Upper lobe of left lung (tissue), 6 donors: ENCODE measurements at regions not wholly inside any gene's neighbourhood (a gene's known extent, or its start where the extent isn't known, plus 50 kb on each side); places are given as distances from the start of the nearest gene placed in this dataset.

ENCODE experiments used
- ATAC-seq, 2 donors: fragments of 200-7000 bp; cut with Tn5 transposase; one replicate each; pipeline ENCODE4 v1.9.1; 2022; ENCODE audit warnings: mild to moderate bottlenecking in 2 of 2, moderate library complexity in 2 of 2; ENCODE audit not compliant: low FRiP score in 2 of 2
- DNase-seq, 2 donors: peaks; one replicate each; pipeline ENCODE4 v3.0.0-alpha.2; 2019 to 2020
- H3K27ac ChIP-seq, 4 donors: fragments of 200-600 bp; sonication (generic); one replicate each; pipeline ENCODE4 v1.5.1; 2016 to 2019
- H3K27me3 ChIP-seq, 4 donors: fragments of 200-600 bp; sonication (generic); one replicate each; pipeline ENCODE4 v1.5.1; 2017 to 2019
- H3K36me3 ChIP-seq, 4 donors: fragments of 200-600 bp; sonication (generic); one replicate each; pipeline ENCODE4 v1.5.1; 2016 to 2019
- H3K4me1 ChIP-seq, 4 donors: fragments of 200-600 bp; sonication (generic); one replicate each; pipeline ENCODE4 v1.5.1; 2018 to 2019
- H3K4me3 ChIP-seq, 4 donors: fragments of 200-600 bp; sonication (generic); one replicate each; pipeline ENCODE4 v1.5.1; 2017 to 2019; ENCODE audit warnings: mild to moderate bottlenecking in 2 of 4, moderate library complexity in 1 of 4
- H3K9me3 ChIP-seq, 4 donors: fragments of 200-600 bp; sonication (generic); one replicate each; pipeline ENCODE4 v1.5.1; 2018 to 2019
- EP300 ChIP-seq, 4 donors: sonication (generic); formaldehyde crosslinking; IDR thresholded peaks; one replicate each; pipeline ENCODE4 v1.5.1; 2017; ENCODE audit warnings: antibody characterized with exemption in 4 of 4, control low read depth in 2 of 4
- POLR2A ChIP-seq, 4 donors: fragments of 450-650 bp; IDR thresholded peaks; one replicate each; pipeline ENCODE4 v1.5.1; 2016 to 2017; ENCODE audit warnings: antibody characterized with exemption in 4 of 4, mild to moderate bottlenecking in 2 of 4
- POLR2AphosphoS5 ChIP-seq, 2 donors: sonication (generic); formaldehyde crosslinking; IDR thresholded peaks; one replicate each; pipeline ENCODE4 v1.5.1; 2017; ENCODE audit warnings: antibody characterized with exemption in 2 of 2
- WGBS, 2 donors: methylation state at CpG; one replicate each; pipeline ENCODE4 v1.1.5; 2017 to 2018; 5-methylcytosine and 5-hydroxymethylcytosine counted together
- TF ChIP-seq, protein P1 (sequence below), 6 experiments: fragments of 450-650 bp in 4 of 6; fragments of 200-600 bp in 2 of 6; sonication (generic) in 2 of 6; IDR thresholded peaks; one replicate each; pipeline ENCODE4 v1.5.1; 2016 to 2019; ENCODE audit warnings: antibody characterized with exemption in 6 of 6
- donor health status: DM: no; HTN: no; CAD: no; lungs with moderate emphysema.
- donor health status: DM: no; HTN: yes; CAD: no; lungs with severe emphysema.

DNA sequence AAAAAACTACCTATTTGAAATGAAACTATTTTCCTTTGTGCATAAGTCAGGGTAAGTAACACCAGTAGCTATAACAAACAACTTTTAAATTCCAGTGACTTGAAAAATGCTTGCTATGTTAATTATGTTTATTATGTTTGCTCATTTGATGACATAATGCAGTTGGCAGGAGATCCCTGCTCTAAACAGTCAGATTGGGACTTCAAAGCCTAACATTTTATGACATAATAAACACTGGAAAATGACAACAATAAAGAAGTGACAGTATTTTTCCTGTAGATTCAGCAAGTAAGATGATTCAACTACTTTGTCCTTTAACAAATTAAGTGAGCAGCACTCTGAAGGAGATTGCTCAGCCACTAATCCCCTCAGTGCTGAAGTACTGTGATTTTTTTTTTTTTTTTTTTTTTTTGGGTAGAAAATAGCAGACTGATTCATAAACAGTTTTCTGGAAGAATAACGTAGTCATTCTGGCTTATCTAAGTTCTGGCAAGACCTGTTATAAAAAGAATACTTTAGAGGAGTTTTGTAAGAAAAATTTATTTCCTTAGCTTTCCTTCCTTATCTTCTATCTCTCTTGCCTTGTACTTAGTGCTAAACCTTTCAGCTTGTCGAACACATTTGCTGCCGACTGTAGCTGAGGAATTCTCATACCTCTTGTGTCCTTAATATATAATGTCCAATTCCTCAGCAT is 207.2 kb downstream of the PTGER3 start:
- H3K36me3 ChIP-seq: no peaks in the 10 kb centered on the region
- H3K4me3 ChIP-seq: no peak overlapping the region
- 53 to 64% methylated on average over 3 of the region's 3 CpGs for WGBS, 2 donors
- no peaks in the 10 kb centered on the region for H3K27me3 ChIP-seq
- H3K9me3 ChIP-seq: no peaks in the 10 kb centered on the region
- DNase-seq (no peak), ATAC-seq (peak in 1 of 2 donors; percentile 19)
- TF ChIP-seq POLR2AphosphoS5 (IDR thresholded peaks at IDR 0.05): no peak
- TF ChIP-seq, protein P1, sequence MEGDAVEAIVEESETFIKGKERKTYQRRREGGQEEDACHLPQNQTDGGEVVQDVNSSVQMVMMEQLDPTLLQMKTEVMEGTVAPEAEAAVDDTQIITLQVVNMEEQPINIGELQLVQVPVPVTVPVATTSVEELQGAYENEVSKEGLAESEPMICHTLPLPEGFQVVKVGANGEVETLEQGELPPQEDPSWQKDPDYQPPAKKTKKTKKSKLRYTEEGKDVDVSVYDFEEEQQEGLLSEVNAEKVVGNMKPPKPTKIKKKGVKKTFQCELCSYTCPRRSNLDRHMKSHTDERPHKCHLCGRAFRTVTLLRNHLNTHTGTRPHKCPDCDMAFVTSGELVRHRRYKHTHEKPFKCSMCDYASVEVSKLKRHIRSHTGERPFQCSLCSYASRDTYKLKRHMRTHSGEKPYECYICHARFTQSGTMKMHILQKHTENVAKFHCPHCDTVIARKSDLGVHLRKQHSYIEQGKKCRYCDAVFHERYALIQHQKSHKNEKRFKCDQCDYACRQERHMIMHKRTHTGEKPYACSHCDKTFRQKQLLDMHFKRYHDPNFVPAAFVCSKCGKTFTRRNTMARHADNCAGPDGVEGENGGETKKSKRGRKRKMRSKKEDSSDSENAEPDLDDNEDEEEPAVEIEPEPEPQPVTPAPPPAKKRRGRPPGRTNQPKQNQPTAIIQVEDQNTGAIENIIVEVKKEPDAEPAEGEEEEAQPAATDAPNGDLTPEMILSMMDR (IDR thresholded peaks at IDR 0.05): no peak
- TF ChIP-seq EP300 (IDR thresholded peaks at IDR 0.05): no peak
- TF ChIP-seq POLR2A (IDR thresholded peaks at IDR 0.05): no peak
- H3K27ac ChIP-seq: no peak overlapping the region
- H3K4me1 ChIP-seq: no peaks in the 10 kb centered on the region

DNA sequence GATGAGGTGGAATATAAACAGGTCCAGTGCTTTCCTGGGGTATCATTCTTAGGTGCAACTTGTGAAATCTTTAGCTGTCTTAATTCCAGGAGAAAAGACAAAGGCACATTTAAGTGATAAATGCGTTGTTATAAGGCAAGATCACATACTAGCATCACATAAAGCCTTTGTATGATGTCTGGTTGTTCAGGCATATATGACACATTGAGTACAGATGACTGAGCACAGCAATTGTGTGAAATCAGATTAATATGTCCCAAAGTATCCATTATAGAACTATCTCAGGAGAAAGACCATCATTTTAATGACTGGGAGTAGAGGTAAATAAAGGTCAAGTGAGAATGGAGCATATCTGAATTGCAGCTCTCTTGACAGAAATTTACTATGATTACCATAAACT is 205.1 kb downstream of the PTGER3 start:
- TF ChIP-seq, protein P1 (IDR thresholded peaks at IDR 0.05): no peak
- TF ChIP-seq POLR2AphosphoS5 (IDR thresholded peaks at IDR 0.05) (no peak), POLR2A (IDR thresholded peaks at IDR 0.05) (no peak), EP300 (IDR thresholded peaks at IDR 0.05) (no peak)
- Histone ChIP-seq H3K27me3 (no peaks in the 10 kb centered on the region), H3K36me3 (no peaks in the 10 kb centered on the region), H3K9me3 (no peaks in the 10 kb centered on the region), H3K4me1 (no peaks in the 10 kb centered on the region), H3K4me3 (no peak overlapping the region), H3K27ac (no peak overlapping the region)
- no peak for ATAC-seq
- DNase-seq: no peak
- WGBS, 2 donors: 69 to 79% methylated on average over 1 of the region's 1 CpG

DNA sequence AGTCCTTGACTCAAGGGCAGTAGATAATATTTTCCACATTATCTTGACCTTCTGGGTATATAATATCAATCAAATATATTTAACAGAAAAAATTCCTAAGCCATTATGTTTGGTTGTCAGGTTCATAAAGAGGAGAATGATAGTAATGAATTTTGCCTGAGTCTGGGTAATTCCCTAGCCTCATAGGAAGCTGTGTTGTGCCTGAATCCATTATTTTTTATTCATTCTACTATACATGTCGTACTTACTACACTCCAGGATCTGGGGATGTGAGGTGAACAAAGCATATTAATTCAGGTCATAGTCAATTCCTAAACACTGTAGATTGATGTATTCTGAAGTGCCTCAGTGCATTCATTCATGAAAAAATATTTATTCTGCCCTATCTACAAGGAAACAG is 204.2 kb downstream of the PTGER3 start:
- Histone ChIP-seq H3K27ac (no peak overlapping the region), H3K9me3 (no peaks in the 10 kb centered on the region), H3K36me3 (no peaks in the 10 kb centered on the region), H3K27me3 (no peaks in the 10 kb centered on the region), H3K4me1 (no peaks in the 10 kb centered on the region), H3K4me3 (no peak overlapping the region)
- ATAC-seq (no peak), DNase-seq (no peak)
- TF ChIP-seq POLR2AphosphoS5 (IDR thresholded peaks at IDR 0.05): no peak
- TF ChIP-seq, protein P1 (IDR thresholded peaks at IDR 0.05): no peak
- no peak for TF ChIP-seq POLR2A (IDR thresholded peaks at IDR 0.05)
- no peak for TF ChIP-seq EP300 (IDR thresholded peaks at IDR 0.05)
- 76 to 82% methylated on average over 1 of the region's 1 CpG for WGBS, 2 donors

DNA sequence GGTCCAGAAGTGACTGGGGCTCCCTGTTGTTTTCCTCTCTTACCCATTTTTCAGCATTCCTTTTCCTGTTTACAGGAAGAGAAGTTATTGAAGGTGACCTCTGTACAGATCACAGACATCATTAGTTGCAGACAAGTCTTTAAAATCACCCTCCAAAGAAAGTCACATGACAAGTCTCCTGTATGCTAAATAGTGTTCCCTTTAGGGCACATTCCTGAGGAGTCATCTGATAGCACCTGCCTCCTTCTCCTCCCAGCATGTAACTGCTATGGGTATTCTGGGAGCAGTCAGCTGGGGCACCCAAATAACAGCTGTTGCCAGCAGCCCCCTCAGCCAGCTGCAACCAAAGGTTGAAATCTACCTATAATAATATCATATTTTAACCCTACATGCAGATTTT is 200.6 kb downstream of the PTGER3 start:
- no peaks in the 10 kb centered on the region for H3K36me3 ChIP-seq
- no peaks in the 10 kb centered on the region for H3K9me3 ChIP-seq
- DNase-seq (no peak), ATAC-seq (no peak)
- no peak overlapping the region for H3K27ac ChIP-seq
- TF ChIP-seq POLR2A (IDR thresholded peaks at IDR 0.05) (no peak), POLR2AphosphoS5 (IDR thresholded peaks at IDR 0.05) (no peak), EP300 (IDR thresholded peaks at IDR 0.05) (no peak)
- TF ChIP-seq, protein P1 (IDR thresholded peaks at IDR 0.05): no peak
- H3K4me1 ChIP-seq: no peaks in the 10 kb centered on the region
- no peaks in the 10 kb centered on the region for H3K27me3 ChIP-seq
- no peak overlapping the region for H3K4me3 ChIP-seq

DNA sequence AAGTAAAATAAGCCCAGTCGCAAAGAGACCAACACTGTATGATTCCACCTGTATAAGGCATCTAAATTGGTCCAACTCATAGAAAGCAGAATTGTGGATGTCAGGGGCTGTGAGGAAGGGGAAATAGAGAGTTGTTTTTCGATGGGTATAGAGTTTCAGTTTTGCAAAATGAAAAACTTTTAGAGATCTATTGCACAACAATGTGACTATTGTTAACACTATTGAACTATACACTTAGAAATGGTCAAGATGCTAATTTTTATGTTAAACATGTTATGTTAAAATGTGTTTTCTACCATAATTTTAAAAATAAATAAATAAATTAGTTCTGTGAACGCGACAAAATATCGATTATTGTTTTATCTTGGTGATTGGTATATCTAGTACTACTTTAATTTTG is 192.4 kb downstream of the PTGER3 start:
- no peak overlapping the region for H3K4me3 ChIP-seq
- no peak for DNase-seq
- ATAC-seq: no peak
- no peaks in the 10 kb centered on the region for H3K4me1 ChIP-seq
- no peaks in the 10 kb centered on the region for H3K27me3 ChIP-seq
- H3K27ac ChIP-seq: no peak overlapping the region
- WGBS, 2 donors: 72 to 77% methylated on average over 5 of the region's 5 CpGs
- no peaks in the 10 kb centered on the region for H3K36me3 ChIP-seq
- no peaks in the 10 kb centered on the region for H3K9me3 ChIP-seq
- TF ChIP-seq POLR2AphosphoS5 (IDR thresholded peaks at IDR 0.05): no peak
- TF ChIP-seq, protein P1 (IDR thresholded peaks at IDR 0.05): no peak
- TF ChIP-seq EP300 (IDR thresholded peaks at IDR 0.05): no peak
- no peak for TF ChIP-seq POLR2A (IDR thresholded peaks at IDR 0.05)
